ENCODE measurements at regions not wholly inside any gene's neighbourhood (a gene's known extent, or its start where the extent isn't known, plus 50 kb on each side); places are given as distances from the start of the nearest gene placed in this dataset.

DNA sequence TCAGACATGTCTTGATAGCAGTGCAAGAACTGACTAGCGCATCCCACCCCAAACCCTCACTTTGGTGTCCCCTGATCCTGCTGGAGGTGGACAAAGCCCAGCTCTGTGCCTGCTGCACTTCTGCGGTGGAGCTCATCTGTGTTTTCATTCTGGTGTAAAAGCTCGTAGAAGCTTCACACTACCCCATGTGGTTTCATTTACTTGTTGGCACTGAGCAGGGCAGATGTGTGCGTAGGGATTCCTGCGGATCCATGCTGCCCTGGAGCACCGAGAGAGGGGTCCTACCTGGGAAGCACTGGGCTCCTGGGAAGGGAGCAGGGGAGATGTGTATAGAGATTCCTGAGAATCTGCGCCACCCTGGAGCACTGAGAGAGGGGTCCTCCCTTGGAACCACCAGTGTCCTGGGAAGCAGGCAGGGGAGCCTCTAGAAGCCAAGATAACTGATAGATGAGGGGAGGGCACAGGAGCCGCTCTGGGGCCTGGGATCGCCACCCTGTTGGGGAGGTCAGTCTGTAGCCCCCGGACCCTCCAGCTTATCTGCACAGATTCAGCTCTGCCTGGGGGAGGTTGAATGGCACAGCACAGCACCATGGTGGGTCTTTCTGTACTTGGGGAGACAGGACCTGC is 106.9 kb upstream of the OTOS start:
- 91 to 94% methylated on average over 10 of the region's 10 CpGs for WGBS, 2 donors
- no peaks in the 10 kb centered on the region for H3K27me3 ChIP-seq (ENCODE audit: control insufficient read depth in 3 of 3, insufficient read depth in 3 of 3, low read length in 2 of 3)
- H3K27ac ChIP-seq (ENCODE audit: low read depth in 1 of 2, low read length in 1 of 2), result no peak overlapping the region

DNA sequence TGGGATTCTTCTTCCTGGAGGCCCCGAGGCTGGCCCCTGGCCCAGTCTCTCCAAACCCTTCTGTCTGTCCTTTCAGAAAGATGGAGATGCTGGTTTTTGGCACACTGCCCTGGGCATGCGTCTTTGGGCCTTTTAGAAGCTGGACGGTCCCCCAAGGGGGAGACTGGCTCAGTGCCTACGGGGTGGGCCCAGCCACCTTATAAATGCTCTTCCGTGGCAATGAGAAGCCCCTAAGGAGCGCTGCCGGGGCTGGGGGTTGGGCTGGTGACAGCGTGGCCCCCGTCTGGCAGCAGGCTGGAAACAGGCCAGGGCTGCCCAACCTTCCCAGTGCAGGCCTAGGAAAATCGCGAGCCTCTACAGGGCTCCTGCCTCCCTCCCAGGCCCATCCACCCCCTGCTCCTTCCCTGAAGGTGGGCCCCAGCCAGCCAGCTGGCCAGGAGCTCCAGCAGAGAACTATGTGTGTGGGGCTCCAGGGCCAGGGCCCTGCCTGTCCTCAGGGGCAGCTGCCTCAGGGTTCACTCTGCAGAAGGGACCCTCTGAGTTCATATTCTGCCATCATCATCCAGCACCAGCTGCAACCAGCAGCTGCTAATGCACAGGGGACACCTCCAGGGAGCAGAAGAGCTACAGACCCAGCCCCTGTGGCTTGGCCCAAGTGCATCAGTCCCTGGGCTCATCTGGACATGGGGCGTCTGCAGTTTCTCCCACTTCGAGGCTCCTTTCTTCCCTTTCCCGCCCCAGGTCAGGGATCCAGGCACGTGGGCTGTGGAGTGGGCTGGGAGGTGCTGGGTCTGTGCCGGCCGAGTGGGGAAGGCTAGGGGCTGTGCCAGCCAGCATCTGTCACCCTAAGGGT is 107.6 kb upstream of the OTOS start:
- peaks cover 2 to 51% (median 9%) of the 10 kb centered on the region in 5 donors for H3K4me1 ChIP-seq (ENCODE audit: control insufficient read depth in 5 of 5, insufficient read depth in 5 of 5, low read length in 5 of 5)
- TF ChIP-seq CTCF (IDR thresholded peaks at IDR 0.05; ENCODE audit: control extremely low read depth, extremely low read depth), result no peak
- no peaks in the 10 kb centered on the region for H3K36me3 ChIP-seq (ENCODE audit: control insufficient read depth in 4 of 4, insufficient read depth in 4 of 4, low read length in 4 of 4)
- 67 to 74% methylated on average over 15 to 17 of the region's 17 CpGs for WGBS, 2 donors
- no peak overlapping the region for H3K27ac ChIP-seq (ENCODE audit: low read depth in 1 of 2, low read length in 1 of 2)
- no peak for ATAC-seq (ENCODE audit: insufficient read depth, low FRiP score)
- no peaks in the 10 kb centered on the region for H3K9me3 ChIP-seq (ENCODE audit: control insufficient read depth in 4 of 4, insufficient read depth in 3 of 4, low read length in 3 of 4)
- no peak overlapping the region for H3K9ac ChIP-seq (ENCODE audit: insufficient read depth in 1 of 2, low read length in 2 of 2)
- peak; percentile 76 to 78 (median 77) for DNase-seq
- no peak overlapping the region for H3K4me3 ChIP-seq
- no peaks in the 10 kb centered on the region for H3K27me3 ChIP-seq (ENCODE audit: control insufficient read depth in 3 of 3, insufficient read depth in 3 of 3, low read length in 2 of 3)

More for the DNA sequence above, 106.9 kb upstream of the OTOS start:
- no peak overlapping the region for H3K4me3 ChIP-seq
- H3K9me3 ChIP-seq (ENCODE audit: control insufficient read depth in 4 of 4, insufficient read depth in 3 of 4, low read length in 3 of 4), result no peaks in the 10 kb centered on the region
- no peak overlapping the region for H3K9ac ChIP-seq (ENCODE audit: insufficient read depth in 1 of 2, low read length in 2 of 2)
- no peaks in the 10 kb centered on the region for H3K36me3 ChIP-seq (ENCODE audit: control insufficient read depth in 4 of 4, insufficient read depth in 4 of 4, low read length in 4 of 4)
- no peak for TF ChIP-seq CTCF (IDR thresholded peaks at IDR 0.05; ENCODE audit: control extremely low read depth, extremely low read depth)
- ATAC-seq (ENCODE audit: insufficient read depth, low FRiP score) (no peak), DNase-seq (peak in 1 of 3 donors; percentile 10)
- H3K4me1 ChIP-seq (ENCODE audit: control insufficient read depth in 5 of 5, insufficient read depth in 5 of 5, low read length in 5 of 5), result peaks cover 2 to 51% (median 8%) of the 10 kb centered on the region in 5 donors

GRCh38 chr2:240248721-240249422 is 108.4 kb upstream of the OTOS start:
- Histone ChIP-seq H3K4me1 (ENCODE audit: control insufficient read depth in 5 of 5, insufficient read depth in 5 of 5, low read length in 5 of 5) (peaks cover 2 to 51% (median 9%) of the 10 kb centered on the region in 5 donors), H3K9ac (ENCODE audit: insufficient read depth in 1 of 2, low read length in 2 of 2) (no peak overlapping the region), H3K27me3 (ENCODE audit: control insufficient read depth in 3 of 3, insufficient read depth in 3 of 3, low read length in 2 of 3) (no peaks in the 10 kb centered on the region), H3K36me3 (ENCODE audit: control insufficient read depth in 4 of 4, insufficient read depth in 4 of 4, low read length in 4 of 4) (no peaks in the 10 kb centered on the region), H3K9me3 (ENCODE audit: control insufficient read depth in 4 of 4, insufficient read depth in 3 of 4, low read length in 3 of 4) (no peaks in the 10 kb centered on the region), H3K27ac (ENCODE audit: low read depth in 1 of 2, low read length in 1 of 2) (no peak overlapping the region), H3K4me3 (no peak overlapping the region)
- TF ChIP-seq CTCF (IDR thresholded peaks at IDR 0.05; ENCODE audit: control extremely low read depth, extremely low read depth), result no peak
- WGBS, 2 donors, result 81 to 83% methylated on average over 14 of the region's 14 CpGs
- no peak for ATAC-seq (ENCODE audit: insufficient read depth, low FRiP score)
- DNase-seq, result no peak

Data from lung (tissue), 11 donors.